Heart left ventricle (tissue), 16 donors: ENCODE measurements at regions not wholly inside any gene's neighbourhood (a gene's known extent, or its start where the extent isn't known, plus 50 kb on each side); places are given as distances from the start of the nearest gene placed in this dataset.

Experiments
- ATAC-seq, 4 donors: fragments of 200-7000 bp; cut with Tn5 transposase; one replicate each; pipeline ENCODE4 v1.9.1; 2020 to 2022; ENCODE audit warnings: moderate library complexity in 4 of 4, mild to moderate bottlenecking in 3 of 4, moderate number of reproducible peaks in 1 of 4
- DNase-seq, 5 donors: peaks; one replicate each; pipeline ENCODE4 v3.0.0-alpha.2; 2020
- H3K27ac ChIP-seq, 12 donors: fragments of 200-600 bp; sonication (generic) in 4 of 12; one replicate each; pipeline versions ENCODE4 v1.5.0 to v1.8.0; 2016 to 2022; ENCODE audit warnings: mild to moderate bottlenecking in 2 of 12
- H3K27me3 ChIP-seq, 9 donors: fragments of 200-600 bp; sonication (generic) in 2 of 9; one replicate each; pipeline versions ENCODE4 v1.5.1 to v1.8.0; 2016 to 2022; ENCODE audit warnings: mild to moderate bottlenecking in 3 of 9
- H3K36me3 ChIP-seq, 9 donors: fragments of 200-600 bp; sonication (generic) in 2 of 9; one replicate each; pipeline versions ENCODE4 v1.5.0 to v1.8.0; 2018 to 2022; ENCODE audit warnings: mild to moderate bottlenecking in 2 of 9
- H3K4me1 ChIP-seq, 12 donors: fragments of 200-600 bp; sonication (generic) in 4 of 12; one replicate each; pipeline versions ENCODE4 v1.5.0 to v1.8.0; 2016 to 2022; ENCODE audit warnings: mild to moderate bottlenecking in 3 of 12
- H3K4me3 ChIP-seq, 12 donors: fragments of 200-600 bp; sonication (generic) in 4 of 12; one replicate each; pipeline versions ENCODE4 v1.5.0 to v1.8.0; 2017 to 2022; ENCODE audit warnings: mild to moderate bottlenecking in 9 of 12, moderate library complexity in 4 of 12
- H3K9me3 ChIP-seq, 12 donors: fragments of 200-600 bp; sonication (generic) in 4 of 12; one replicate each; pipeline versions ENCODE4 v1.5.0 to v1.8.0; 2016 to 2022; ENCODE audit warnings: mild to moderate bottlenecking in 1 of 12
- CTCF ChIP-seq, 12 donors: fragments of 200-600 bp; sonication (generic) in 4 of 12; IDR thresholded peaks; one replicate each; pipeline versions ENCODE4 v1.5.0 to v1.8.0; 2018 to 2022; ENCODE audit warnings: antibody characterized with exemption in 12 of 12, mild to moderate bottlenecking in 5 of 12
- POLR2A ChIP-seq, 2 donors: fragments of 450-650 bp; IDR thresholded peaks; one replicate each; pipeline ENCODE4 v1.6.1; 2017; ENCODE audit warnings: antibody characterized with exemption in 2 of 2, mild to moderate bottlenecking in 2 of 2, moderate library complexity in 2 of 2
- WGBS, 4 donors: extraction: QIAGEN DNeasy Blood & Tissue Kit in 2 of 4; methylation state at CpG; one replicate each; pipeline versions ENCODE4 v1.1.5 to v1.1.7; 2013 to 2018; 5-methylcytosine and 5-hydroxymethylcytosine counted together
- intact Hi-C, 10 donors: fragments of 100-400 bp; cut with DNase I; formaldehyde crosslinking; loops; one replicate each; pipeline versions ENCODE4 v1.11.1 to v1.14.2; 2022
- donor health status: ischemic (EF 13 %, LVEDD 7.1; RV severe dilation, severe dysfunction).
- donor health status: healthy with polysubstance abuse.
- donor health status: DM: no; HTN: yes; CAD: no.
- donor health status: DM: no; HTN: no; CAD: no.
- donor health status: ischemic (EF 25% LVEDD 6.9; RV normal size, moderate dysfunction).
- donor health status: ischemic (EF 25% LVEDD 5.7; RV mildly dilated, moderate dysfunction).
- donor health status: healthy.
- donor health status: DM: yes; HTN: yes; CAD: no.
- donor health status: ischemic (EF 35%, LVEDD 5.7; RV mildly dilated, moderate dysfunction).
- donor health status: nonischemic (EF 11% LVEDD 7.7; RV severe dilation, severe dysfunction).
- donor health status: DM: yes; HTN: yes; CAD: no.
- donor health status: PGD.
- donor health status: ischemic (EF 29% LVEDD 5.4; RV normal size, mild dysfunction).
- donor health status: nonischemic (EF 23%, LVEDD 6.1; RV moderate dilation, normal function).

GRCh38 chr15:98142572-98142971 lies 182.1 kb downstream of the ARRDC4 start:
- TF ChIP-seq POLR2A (IDR thresholded peaks at IDR 0.05), result no peak
- TF ChIP-seq CTCF (IDR thresholded peaks at IDR 0.05), result no peak
- H3K27ac ChIP-seq, result no peak overlapping the region
- no peak for DNase-seq
- intact Hi-C loops, result no loop called here
- no peak overlapping the region for H3K4me3 ChIP-seq
- WGBS, 4 donors, result 56 to 63% (median 59%) methylated on average over 2 of the region's 2 CpGs
- H3K4me1 ChIP-seq, result no peaks in the 10 kb centered on the region
- ATAC-seq, result no peak
- no peaks in the 10 kb centered on the region for H3K36me3 ChIP-seq
- peaks cover 0 to 19% (median 0%) of the 10 kb centered on the region in 9 donors for H3K27me3 ChIP-seq
- no peaks in the 10 kb centered on the region for H3K9me3 ChIP-seq

DNA sequence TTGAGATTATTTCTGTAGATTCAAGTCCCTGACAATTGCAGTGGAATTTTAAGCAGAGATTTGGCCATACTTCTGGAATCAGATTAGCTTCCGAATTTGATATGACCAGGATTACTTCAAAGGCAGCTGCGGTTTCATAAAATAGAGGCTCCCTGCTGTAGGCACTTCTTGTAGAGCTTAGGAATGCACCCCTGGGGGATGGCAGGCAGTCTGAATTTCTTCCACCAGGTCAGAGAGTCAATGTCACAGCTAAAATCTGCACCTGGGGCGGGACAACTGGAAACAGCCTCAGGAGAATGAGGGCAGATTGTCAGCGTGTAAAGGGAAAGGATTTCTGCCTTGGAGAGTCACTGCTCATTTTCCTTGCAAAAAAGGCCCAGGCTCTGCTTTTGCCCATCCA lies 182.6 kb downstream of the ARRDC4 start:
- Histone ChIP-seq H3K4me1 (no peaks in the 10 kb centered on the region), H3K9me3 (no peaks in the 10 kb centered on the region), H3K4me3 (no peak overlapping the region), H3K36me3 (no peaks in the 10 kb centered on the region), H3K27me3 (peaks cover 0 to 19% (median 0%) of the 10 kb centered on the region in 9 donors), H3K27ac (no peak overlapping the region)
- 77 to 80% (median 80%) methylated on average over 4 of the region's 4 CpGs for WGBS, 4 donors
- ATAC-seq, result no peak
- intact Hi-C loops, result no loop called here
- no peak for TF ChIP-seq CTCF (IDR thresholded peaks at IDR 0.05)
- TF ChIP-seq POLR2A (IDR thresholded peaks at IDR 0.05), result no peak
- no peak for DNase-seq

DNA sequence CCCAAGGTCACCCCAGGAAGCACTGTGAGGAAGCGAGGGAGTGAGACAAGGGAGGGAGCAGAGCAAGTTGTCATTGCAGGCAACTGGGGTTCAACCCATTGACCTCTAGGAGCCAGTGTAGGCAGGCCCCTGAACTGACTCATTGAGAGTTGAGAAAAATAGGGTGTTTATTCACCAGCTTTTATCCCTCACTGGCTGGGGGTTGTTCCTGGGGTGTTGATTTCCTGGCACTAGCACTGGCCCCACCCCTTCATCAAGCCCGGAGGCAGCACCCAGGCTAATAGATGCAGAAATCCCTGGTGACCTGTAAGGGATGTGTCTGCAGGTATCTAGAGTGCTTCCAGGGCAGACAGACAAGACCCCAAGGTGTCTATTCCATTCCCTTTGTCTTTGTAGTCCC lies 183.9 kb downstream of the ARRDC4 start:
- Histone ChIP-seq H3K4me1 (no peaks in the 10 kb centered on the region), H3K36me3 (no peaks in the 10 kb centered on the region), H3K27me3 (peaks cover 0 to 19% (median 0%) of the 10 kb centered on the region in 9 donors), H3K27ac (no peak overlapping the region), H3K4me3 (no peak overlapping the region), H3K9me3 (no peaks in the 10 kb centered on the region)
- 68 to 75% (median 71%) methylated on average over 2 of the region's 2 CpGs for WGBS, 4 donors
- TF ChIP-seq CTCF (IDR thresholded peaks at IDR 0.05) (no peak), POLR2A (IDR thresholded peaks at IDR 0.05) (no peak)
- intact Hi-C loops, result no loop called here
- ATAC-seq (no peak), DNase-seq (no peak)

DNA sequence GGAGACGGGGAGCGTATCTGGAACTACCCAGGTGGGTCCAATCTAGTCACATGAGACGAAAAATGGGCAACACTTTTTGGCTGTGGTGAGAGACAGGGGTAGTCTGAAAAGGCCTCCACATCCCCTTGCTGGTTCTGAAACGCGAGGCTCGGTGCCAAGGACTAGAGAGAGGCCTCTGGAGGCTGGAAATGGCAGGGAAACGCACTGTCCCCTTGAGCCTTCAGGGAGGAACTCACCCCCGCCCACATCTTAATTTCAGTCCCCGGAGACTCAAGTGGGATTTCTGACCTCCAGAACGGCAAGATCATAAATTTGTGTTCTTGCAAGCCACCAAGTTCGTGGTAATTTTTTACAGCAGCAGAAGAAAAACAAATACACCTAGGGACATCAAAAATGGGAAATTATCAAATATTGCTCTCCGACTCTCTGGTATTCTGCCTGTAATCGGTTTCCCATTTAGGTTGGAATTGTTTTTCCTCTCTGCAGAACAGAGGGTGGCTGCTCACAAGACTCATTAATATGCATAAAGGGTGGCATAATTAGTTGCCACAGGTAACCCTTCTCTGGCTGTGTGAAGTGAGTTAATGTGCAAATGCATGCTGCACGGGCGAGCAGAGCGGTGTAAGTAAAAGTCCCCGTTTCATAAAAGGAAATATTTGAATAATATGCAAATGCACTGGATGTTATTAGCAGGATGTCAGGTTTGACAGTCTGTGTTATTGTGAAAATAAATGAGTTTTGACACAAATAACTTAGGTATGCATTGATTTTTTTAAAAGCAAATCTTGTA lies 185.7 kb downstream of the ARRDC4 start:
- no peak for ATAC-seq
- intact Hi-C loops, result no loop called here
- no peak overlapping the region for H3K4me3 ChIP-seq
- no peak for DNase-seq
- no peak overlapping the region for H3K27ac ChIP-seq
- 72 to 76% (median 73%) methylated on average over 17 of the region's 17 CpGs for WGBS, 4 donors
- H3K36me3 ChIP-seq, result no peaks in the 10 kb centered on the region
- no peak for TF ChIP-seq CTCF (IDR thresholded peaks at IDR 0.05)
- TF ChIP-seq POLR2A (IDR thresholded peaks at IDR 0.05), result no peak
- peaks cover 0 to 19% (median 0%) of the 10 kb centered on the region in 9 donors for H3K27me3 ChIP-seq
- H3K4me1 ChIP-seq, result no peaks in the 10 kb centered on the region
- H3K9me3 ChIP-seq, result no peaks in the 10 kb centered on the region
